ENCODE measurements at regions not wholly inside any gene's neighbourhood (a gene's known extent, or its start where the extent isn't known, plus 50 kb on each side); places are given as distances from the start of the nearest gene placed in this dataset.

DNA sequence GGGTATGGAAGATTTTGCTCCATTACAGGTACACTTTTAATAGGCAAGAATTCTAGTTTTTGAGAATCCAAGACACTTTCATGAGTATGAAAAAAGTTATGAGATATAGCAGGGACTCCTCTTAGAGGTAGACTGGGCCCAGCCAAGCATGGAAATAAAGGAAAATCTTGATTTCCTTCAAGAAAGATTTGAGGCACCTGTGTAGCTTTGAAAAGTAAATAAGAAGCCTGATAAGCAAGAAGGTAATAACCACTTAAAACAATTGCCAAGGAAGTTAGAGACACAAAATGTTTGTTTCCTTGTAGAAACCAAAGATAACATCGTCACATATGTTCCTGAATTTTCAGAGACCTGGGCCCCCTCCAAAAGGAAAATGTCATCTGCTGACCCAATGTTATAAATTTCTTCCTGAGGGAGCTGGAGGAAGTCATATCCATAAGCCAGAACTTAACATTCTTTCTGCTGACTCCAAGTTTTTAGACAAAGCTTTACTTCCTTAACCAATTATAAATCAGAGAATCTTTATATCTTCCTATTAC is 314.5 kb upstream of the ANO3 start:
- no peak for TF ChIP-seq YY1 (IDR thresholded peaks at IDR 0.05; ENCODE audit: insufficient read depth, insufficient read length)
- TF ChIP-seq ZNF274 (IDR thresholded peaks at IDR 0.05; ENCODE audit: low read depth, low read length) = no peak
- TF ChIP-seq SUZ12 (IDR thresholded peaks at IDR 0.05; ENCODE audit: extremely low read depth, insufficient read depth, insufficient read length) = no peak

All from NT2/D1 (cell line).